Loucy (cell line): ENCODE measurements at regions not wholly inside any gene's neighbourhood (a gene's known extent, or its start where the extent isn't known, plus 50 kb on each side); places are given as distances from the start of the nearest gene placed in this dataset.

ENCODE experiments used
- H2AFZ ChIP-seq: fragments of 200-600 bp; sonication (generic); 2 replicates; pipeline ENCODE4 v1.6.0; 2016; ENCODE audit warnings: antibody characterized with exemption, mild to moderate bottlenecking, low read length, moderate library complexity
- H3F3A ChIP-seq: fragments of 200-600 bp; 2 replicates; pipeline ENCODE4 v1.6.0; 2016; ENCODE audit warnings: antibody characterized with exemption, low read depth, mild to moderate bottlenecking
- H3K27me3 ChIP-seq: fragments of 200-600 bp; sonication (generic); 2 replicates; pipeline ENCODE4 v1.6.1; 2014; ENCODE audit warnings: low read length, mild to moderate bottlenecking; ENCODE audit not compliant: insufficient read depth, poor library complexity, severe bottlenecking
- H3K36me3 ChIP-seq: fragments of 200-600 bp; sonication (generic); 2 replicates; pipeline ENCODE4 v1.6.1; 2016; ENCODE audit warnings: low read length; ENCODE audit not compliant: insufficient read depth
- H3K4me1 ChIP-seq: fragments of 200-600 bp; sonication (generic); 2 replicates; pipeline ENCODE4 v1.5.1; 2014; ENCODE audit warnings: low read length, mild to moderate bottlenecking; ENCODE audit not compliant: insufficient read depth, poor library complexity, severe bottlenecking
- H3K4me2 ChIP-seq: fragments of 200-600 bp; sonication (generic); 2 replicates; pipeline ENCODE4 v1.6.0; 2014; ENCODE audit warnings: antibody characterized with exemption, low read length, low read depth, mild to moderate bottlenecking; ENCODE audit not compliant: poor library complexity, severe bottlenecking
- H3K4me3 ChIP-seq: fragments of 200-600 bp; sonication (generic); 2 replicates; pipeline ENCODE4 v1.5.1; 2014; ENCODE audit warnings: low read length, mild to moderate bottlenecking, mixed read lengths; ENCODE audit not compliant: poor library complexity, severe bottlenecking
- H3K79me2 ChIP-seq: fragments of 200-600 bp; sonication (generic); 2 replicates; pipeline ENCODE4 v1.6.1; 2014; ENCODE audit warnings: low read length; ENCODE audit not compliant: insufficient read depth
- H3K9ac ChIP-seq: fragments of 200-600 bp; sonication (generic); 2 replicates; pipeline ENCODE4 v1.6.0; 2014; ENCODE audit warnings: mild to moderate bottlenecking, low read depth, low read length, moderate library complexity; ENCODE audit not compliant: poor library complexity, severe bottlenecking
- H3K9me2 ChIP-seq: fragments of 200-600 bp; sonication (generic); replicated peaks from 2 replicates; pipeline ENCODE4 v1.6.1; 2016; ENCODE audit warnings: low read depth, low read length, mixed read lengths
- H3K9me3 ChIP-seq: fragments of 200-600 bp; sonication (generic); 2 replicates; pipeline ENCODE4 v1.6.1; 2014; ENCODE audit warnings: mild to moderate bottlenecking, antibody characterized with exemption, low read length, low read depth; ENCODE audit not compliant: insufficient read depth
- H4K20me1 ChIP-seq: fragments of 200-600 bp; sonication (generic); 2 replicates; pipeline ENCODE4 v1.6.0; 2014; ENCODE audit warnings: antibody characterized with exemption, low read length, mild to moderate bottlenecking; ENCODE audit not compliant: insufficient read depth, poor library complexity, severe bottlenecking
- CTCF ChIP-seq: fragments of 200-600 bp; sonication (generic); conservative IDR thresholded peaks from 2 replicates; pipeline ENCODE4 v1.5.1; 2014; ENCODE audit warnings: mild to moderate bottlenecking, antibody characterized with exemption, low read length
- EZH2phosphoT487 ChIP-seq: fragments of 200-600 bp; IDR thresholded peaks from 2 replicates; pipeline ENCODE4 v1.6.1; 2018; ENCODE audit warnings: antibody characterized with exemption, mild to moderate bottlenecking, moderate library complexity, borderline replicate concordance

- no peaks in the 10 kb centered on the region for H3K36me3 ChIP-seq
- H3K4me1 ChIP-seq, result no peaks in the 10 kb centered on the region
- no peak overlapping the region for H2AFZ ChIP-seq
- no peak overlapping the region for H3K4me3 ChIP-seq
- no peaks in the 10 kb centered on the region for H4K20me1 ChIP-seq
- H3F3A ChIP-seq, result no peaks in the 10 kb centered on the region
- no peaks in the 10 kb centered on the region for H3K79me2 ChIP-seq
- no peaks in the 10 kb centered on the region for H3K9me2 ChIP-seq
- H3K27me3 ChIP-seq, result no peaks in the 10 kb centered on the region
- TF ChIP-seq CTCF (no peak), EZH2phosphoT487 (no peak)
- no peaks in the 10 kb centered on the region for H3K9me3 ChIP-seq
- H3K9ac ChIP-seq, result no peak overlapping the region
- H3K4me2 ChIP-seq, result no peak overlapping the region
Observed at GRCh38 chr4:14742054-14742453, 260.2 kb upstream of the CPEB2 start.

- H3K27me3 ChIP-seq, result no peaks in the 10 kb centered on the region
- no peaks in the 10 kb centered on the region for H3F3A ChIP-seq
- no peaks in the 10 kb centered on the region for H3K79me2 ChIP-seq
- H3K36me3 ChIP-seq, result no peaks in the 10 kb centered on the region
- no peak for TF ChIP-seq EZH2phosphoT487
- TF ChIP-seq CTCF, result no peak
- H4K20me1 ChIP-seq, result no peaks in the 10 kb centered on the region
- H3K9me2 ChIP-seq, result no peaks in the 10 kb centered on the region
- no peaks in the 10 kb centered on the region for H3K4me1 ChIP-seq
- no peak overlapping the region for H2AFZ ChIP-seq
- H3K4me3 ChIP-seq, result no peak overlapping the region
- H3K9me3 ChIP-seq, result no peaks in the 10 kb centered on the region
- no peak overlapping the region for H3K9ac ChIP-seq
- H3K4me2 ChIP-seq, result no peak overlapping the region
Observed at GRCh38 chr4:14743172-14743571, 259.1 kb upstream of the CPEB2 start.

GRCh38 chr4:14743601-14744000 lies 258.7 kb upstream of the CPEB2 start:
- Histone ChIP-seq H3K36me3 (no peaks in the 10 kb centered on the region), H4K20me1 (no peaks in the 10 kb centered on the region), H3K4me2 (no peak overlapping the region), H2AFZ (no peak overlapping the region), H3K9me2 (no peaks in the 10 kb centered on the region), H3F3A (no peaks in the 10 kb centered on the region), H3K27me3 (no peaks in the 10 kb centered on the region), H3K79me2 (no peaks in the 10 kb centered on the region), H3K4me3 (no peak overlapping the region), H3K9ac (no peak overlapping the region), H3K4me1 (no peaks in the 10 kb centered on the region), H3K9me3 (no peaks in the 10 kb centered on the region)
- TF ChIP-seq EZH2phosphoT487 (no peak), CTCF (no peak)
